H9 (cell line): ENCODE measurements at regions not wholly inside any gene's neighbourhood (a gene's known extent, or its start where the extent isn't known, plus 50 kb on each side); places are given as distances from the start of the nearest gene placed in this dataset.

Experiments used
- DNase-seq: peaks from one replicate; pipeline ENCODE4 v3.0.0-alpha.2; 2017
- H2AFZ ChIP-seq: one replicate; pipeline ENCODE4 v1.6.1; 2013; ENCODE audit warnings: mild to moderate bottlenecking, low read length, control low read depth, moderate library complexity
- H2AK5ac ChIP-seq: 2 replicates; pipeline ENCODE4 v1.6.1; 2013; ENCODE audit warnings: low read length, control low read depth, mixed read lengths; ENCODE audit not compliant: insufficient read length
- H2BK120ac ChIP-seq: one replicate; pipeline ENCODE4 v1.6.1; 2013; ENCODE audit warnings: low read depth, mild to moderate bottlenecking, low read length, control low read depth, inconsistent platforms; ENCODE audit not compliant: poor library complexity, severe bottlenecking
- H2BK12ac ChIP-seq: 2 replicates; pipeline ENCODE4 v1.6.1; 2013; ENCODE audit warnings: low read length, control low read depth, mixed read lengths, low read depth; ENCODE audit not compliant: insufficient read length
- H2BK15ac ChIP-seq: 2 replicates; pipeline ENCODE4 v1.6.1; 2013; ENCODE audit warnings: low read depth, low read length, control low read depth
- H2BK20ac ChIP-seq: one replicate; pipeline ENCODE4 v1.6.1; 2013; ENCODE audit warnings: low read depth, mild to moderate bottlenecking, low read length, control low read depth, inconsistent platforms; ENCODE audit not compliant: poor library complexity, severe bottlenecking
- H2BK5ac ChIP-seq: 2 replicates; pipeline ENCODE4 v1.6.1; 2013; ENCODE audit warnings: low read length, control low read depth, mixed read lengths; ENCODE audit not compliant: insufficient read length
- H3K14ac ChIP-seq: 2 replicates; pipeline ENCODE4 v1.6.1; 2013; ENCODE audit warnings: low read length, control low read depth; ENCODE audit not compliant: insufficient read depth
- H3K18ac ChIP-seq: 2 replicates; pipeline ENCODE4 v1.6.1; 2013; ENCODE audit warnings: low read depth, mild to moderate bottlenecking, mixed read lengths, low read length, control low read depth; ENCODE audit not compliant: insufficient read length
- H3K23ac ChIP-seq: 2 replicates; pipeline ENCODE4 v1.6.1; 2013; ENCODE audit warnings: low read length, control low read depth, mixed read lengths, low read depth; ENCODE audit not compliant: insufficient read length
- H3K23me2 ChIP-seq: 2 replicates; pipeline ENCODE4 v1.6.1; 2013; ENCODE audit warnings: low read depth, mild to moderate bottlenecking, mixed read lengths, low read length, control low read depth; ENCODE audit not compliant: insufficient read length, poor library complexity, severe bottlenecking
- H3K27ac ChIP-seq: 2 replicates; pipeline ENCODE4 v1.5.1; 2013; ENCODE audit warnings: low read length, control low read depth, mixed read lengths, low read depth; ENCODE audit not compliant: insufficient read length
- H3K27me3 ChIP-seq: 2 replicates; pipeline ENCODE4 v1.6.1; 2013; ENCODE audit warnings: low read length, control low read depth, inconsistent platforms; ENCODE audit not compliant: insufficient read depth
- H3K4ac ChIP-seq: 2 replicates; pipeline ENCODE4 v1.6.1; 2013; ENCODE audit warnings: low read depth, mild to moderate bottlenecking, control low read depth, inconsistent platforms, low read length, moderate library complexity
- H3K4me1 ChIP-seq: 2 replicates; pipeline ENCODE4 v1.6.1; 2013; ENCODE audit warnings: low read length, control low read depth, inconsistent platforms; ENCODE audit not compliant: insufficient read depth
- H3K4me2 ChIP-seq: 2 replicates; pipeline ENCODE4 v1.6.1; 2013; ENCODE audit warnings: low read length, control low read depth, mixed read lengths; ENCODE audit not compliant: insufficient read length, insufficient read depth
- H3K56ac ChIP-seq: 2 replicates; pipeline ENCODE4 v1.6.1; 2013; ENCODE audit warnings: low read depth, mild to moderate bottlenecking, mixed read lengths, low read length, control low read depth; ENCODE audit not compliant: insufficient read length
- H3K79me1 ChIP-seq: 2 replicates; pipeline ENCODE4 v1.6.1; 2013; ENCODE audit warnings: low read depth, mild to moderate bottlenecking, moderate library complexity, low read length, control low read depth, inconsistent platforms; ENCODE audit not compliant: insufficient read depth, poor library complexity, severe bottlenecking
- H3K79me2 ChIP-seq: 2 replicates; pipeline ENCODE4 v1.6.1; 2013; ENCODE audit warnings: low read length, control low read depth, inconsistent platforms; ENCODE audit not compliant: insufficient read depth
- H3K9ac ChIP-seq: 2 replicates; pipeline ENCODE4 v1.6.1; 2013; ENCODE audit warnings: low read length, control low read depth, mixed read lengths; ENCODE audit not compliant: insufficient read length; ENCODE audit errors: extremely low read depth
- H3K9me3 ChIP-seq: one replicate; pipeline ENCODE4 v1.6.1; 2013; ENCODE audit warnings: low read depth, low read length, inconsistent platforms; ENCODE audit not compliant: control insufficient read depth
- H3T11ph ChIP-seq: one replicate; pipeline ENCODE4 v1.6.1; 2013; ENCODE audit warnings: mild to moderate bottlenecking, low read length, control low read depth, inconsistent platforms
- H4K20me1 ChIP-seq: one replicate; pipeline ENCODE4 v1.6.1; 2013; ENCODE audit not compliant: control insufficient read depth, insufficient read length, insufficient read depth
- H4K5ac ChIP-seq: 2 replicates; pipeline ENCODE4 v1.6.1; 2013; ENCODE audit warnings: low read depth, mild to moderate bottlenecking, mixed read lengths, low read length, control low read depth; ENCODE audit not compliant: insufficient read length
- H4K8ac ChIP-seq: replicated peaks from 2 replicates; pipeline ENCODE4 v1.6.1; 2013; ENCODE audit warnings: low read length, control low read depth, mixed read lengths, low read depth; ENCODE audit not compliant: insufficient read length
- H4K91ac ChIP-seq: 2 replicates; pipeline ENCODE4 v1.6.1; 2013; ENCODE audit warnings: low read depth, mild to moderate bottlenecking, moderate library complexity, mixed read lengths, low read length, control low read depth; ENCODE audit not compliant: insufficient read length
- H3K27ac Mint-ChIP-seq, 3 experiments: 2 replicates in 2 of 3; 3 replicates in 1 of 3; pipeline ENCODE4 v1.8.0; 2020 to 2021; ENCODE audit warnings: mixed read lengths in 3 of 3, mild to moderate bottlenecking in 1 of 3, moderate library complexity in 1 of 3
- H3K27me3 Mint-ChIP-seq: 2 replicates; pipeline ENCODE4 v1.8.0; 2021; ENCODE audit warnings: low read depth, mild to moderate bottlenecking, moderate library complexity, mixed read lengths
- H3K36me3 Mint-ChIP-seq, 3 experiments: 2 replicates in 2 of 3; 3 replicates in 1 of 3; pipeline ENCODE4 v1.8.0; 2020 to 2021; ENCODE audit warnings: low read depth in 3 of 3, mixed read lengths in 3 of 3; ENCODE audit not compliant: insufficient read depth in 1 of 3
- H3K4me1 Mint-ChIP-seq, 2 experiments: 2 replicates each; pipeline ENCODE4 v1.8.0; 2020; ENCODE audit warnings: mixed read lengths in 2 of 2
- H3K4me3 Mint-ChIP-seq, 2 experiments: 2 replicates in 1 of 2; 3 replicates in 1 of 2; pipeline ENCODE4 v1.8.0; 2020 to 2021; ENCODE audit warnings: mild to moderate bottlenecking in 2 of 2, mixed read lengths in 2 of 2, moderate library complexity in 1 of 2
- H3K9me3 Mint-ChIP-seq, 2 experiments: 2 replicates in 1 of 2; 3 replicates in 1 of 2; pipeline ENCODE4 v1.8.0; 2020; ENCODE audit warnings: mild to moderate bottlenecking in 2 of 2, mixed read lengths in 2 of 2, moderate library complexity in 1 of 2
- CTCF ChIP-seq: fragments of 200-600 bp; sonication (generic); conservative IDR thresholded peaks from 3 replicates; pipeline ENCODE4 v1.8.0; 2021; ENCODE audit warnings: antibody characterized with exemption, mild to moderate bottlenecking
- WGBS: extraction: QIAGEN DNeasy Blood & Tissue Kit; methylation state at CpG from one replicate; pipeline ENCODE4 v1.1.7; 2013; ENCODE audit warnings: missing lambda C conversion rate, low lambda C conversion rate, mixed read lengths; ENCODE audit not compliant: insufficient read length; ENCODE audit errors: extremely low coverage; 5-methylcytosine and 5-hydroxymethylcytosine counted together

GRCh38 chr18:70683263-70683662 is 394.4 kb downstream of the SOCS6 start:
- no peaks in the 10 kb centered on the region; the same call in 1 of the 2 replicates for H3K27me3 Mint-ChIP-seq
- no peak for DNase-seq
- Histone ChIP-seq H2AFZ (no peak overlapping the region), H3K27ac (no peak overlapping the region), H3K79me2 (no peaks in the 10 kb centered on the region), H3T11ph (no peak overlapping the region), H3K14ac (no peak overlapping the region), H3K4me1 (no peaks in the 10 kb centered on the region), H2BK15ac (no peak overlapping the region), H4K20me1 (no peaks in the 10 kb centered on the region), H4K91ac (no peak overlapping the region), H3K9me3 (no peaks in the 10 kb centered on the region), H3K18ac (no peak overlapping the region), H2BK12ac (no peak overlapping the region), H2BK20ac (no peak overlapping the region), H2BK5ac (no peak overlapping the region), H3K56ac (no peak overlapping the region), H3K9ac (no peak overlapping the region), H3K4ac (no peak overlapping the region), H2AK5ac (no peak overlapping the region), H3K79me1 (no peaks in the 10 kb centered on the region), H4K5ac (no peak overlapping the region), H4K8ac (no peak overlapping the region), H3K4me2 (no peak overlapping the region), H3K23me2 (no peaks in the 10 kb centered on the region), H3K23ac (no peak overlapping the region), H2BK120ac (no peak overlapping the region), H3K27me3 (no peaks in the 10 kb centered on the region)
- H3K4me3 Mint-ChIP-seq = no peak overlapping the region
- no CpG with 5 or more reads among the region's 5 CpGs for WGBS
- no peak for TF ChIP-seq CTCF
- no peaks in the 10 kb centered on the region for H3K4me1 Mint-ChIP-seq
- H3K9me3 Mint-ChIP-seq = peaks cover 0 to 6% of the 10 kb centered on the region in 2 experiments; a peak in 2 of 5 replicates
- H3K36me3 Mint-ChIP-seq = no peaks in the 10 kb centered on the region; a peak in 1 of 7 replicates
- H3K27ac Mint-ChIP-seq = no peak overlapping the region
